Right lobe of liver (tissue), 6 donors: ENCODE measurements at regions not wholly inside any gene's neighbourhood (a gene's known extent, or its start where the extent isn't known, plus 50 kb on each side); places are given as distances from the start of the nearest gene placed in this dataset.

Experiments used
- ATAC-seq, 4 donors: fragments of 200-7000 bp; cut with Tn5 transposase; one replicate each; pipeline ENCODE4 v1.9.1; 2020; ENCODE audit warnings: mild to moderate bottlenecking in 4 of 4, moderate library complexity in 4 of 4
- DNase-seq, 3 donors: peaks; one replicate each; pipeline ENCODE4 v3.0.0-alpha.2; 2020
- H3K27ac ChIP-seq, 3 donors: fragments of 200-600 bp; one replicate each; pipeline ENCODE4 v1.8.0; 2022
- H3K27me3 ChIP-seq, 2 donors: fragments of 200-600 bp; one replicate each; pipeline ENCODE4 v1.8.0; 2022
- H3K36me3 ChIP-seq, 4 donors: fragments of 200-600 bp; sonication (generic) in 1 of 4; one replicate each; pipeline versions ENCODE4 v1.5.1 to v1.8.0; 2017 to 2022; ENCODE audit warnings: control low read depth in 1 of 4
- H3K4me1 ChIP-seq, 4 donors: fragments of 200-600 bp; sonication (generic) in 1 of 4; one replicate each; pipeline versions ENCODE4 v1.5.1 to v1.8.0; 2017 to 2022; ENCODE audit warnings: control low read depth in 1 of 4
- H3K4me3 ChIP-seq, 3 donors: fragments of 200-600 bp; one replicate each; pipeline ENCODE4 v1.8.0; 2022
- H3K9me3 ChIP-seq, 4 donors: fragments of 200-600 bp; sonication (generic) in 1 of 4; one replicate each; pipeline versions ENCODE4 v1.5.1 to v1.8.0; 2017 to 2022; ENCODE audit warnings: control low read depth in 1 of 4
- POLR2A ChIP-seq: fragments of 450-650 bp; IDR thresholded peaks from one replicate; pipeline ENCODE4 v1.6.1; 2017; ENCODE audit warnings: antibody characterized with exemption, mild to moderate bottlenecking
- WGBS: methylation state at CpG from one replicate; pipeline ENCODE4 v1.1.6; 2018; ENCODE audit warnings: low coverage, low lambda C conversion rate; ENCODE audit not compliant: insufficient coverage; ENCODE audit errors: missing lambda C conversion rate; 5-methylcytosine and 5-hydroxymethylcytosine counted together
- intact Hi-C, 2 donors: fragments of 100-400 bp; cut with DNase I; formaldehyde crosslinking; loops; one replicate each; pipeline versions ENCODE4 v1.11.2 to v1.14.1; 2022
- TF ChIP-seq, protein P1 (sequence below), 4 donors: fragments of 200-600 bp in 3 of 4; fragments of 450-650 bp in 1 of 4; IDR thresholded peaks; one replicate each; pipeline versions ENCODE4 v1.5.1 to v1.8.0; 2016 to 2022; ENCODE audit warnings: antibody characterized with exemption in 4 of 4, mild to moderate bottlenecking in 2 of 4
- donor health status: DM: no; HTN: yes; CAD: no.
- donor health status: DM: no; HTN: no; CAD: no.
- donor health status: DM: no; HTN: no; CAD: no.
- donor health status: DM: no; HTN: yes; CAD: no.
- donor health status: DM: no; HTN: yes; CAD: no.

DNA sequence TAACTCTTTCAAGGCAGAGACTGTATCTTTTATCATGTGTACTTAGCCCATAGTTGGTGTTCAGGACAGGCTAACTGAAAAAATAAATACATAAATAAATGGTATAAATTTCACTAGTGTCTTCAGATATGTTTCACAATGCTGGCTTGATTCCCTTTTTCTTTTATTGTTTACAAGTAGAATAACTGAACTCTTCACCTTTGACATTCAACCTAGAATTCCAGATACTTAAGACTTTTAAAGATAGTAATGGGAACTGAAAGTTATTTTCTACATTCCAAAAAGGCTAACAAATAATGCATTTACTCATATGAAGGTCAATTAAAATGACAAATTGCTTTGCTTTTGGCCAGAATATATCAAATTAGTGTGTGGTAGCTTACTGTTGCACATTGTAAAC lies 411.3 kb upstream of the TENM4 start:
- no peak overlapping the region for H3K27ac ChIP-seq
- intact Hi-C loops, result no loop called here
- H3K36me3 ChIP-seq, result no peaks in the 10 kb centered on the region
- TF ChIP-seq, protein P1, sequence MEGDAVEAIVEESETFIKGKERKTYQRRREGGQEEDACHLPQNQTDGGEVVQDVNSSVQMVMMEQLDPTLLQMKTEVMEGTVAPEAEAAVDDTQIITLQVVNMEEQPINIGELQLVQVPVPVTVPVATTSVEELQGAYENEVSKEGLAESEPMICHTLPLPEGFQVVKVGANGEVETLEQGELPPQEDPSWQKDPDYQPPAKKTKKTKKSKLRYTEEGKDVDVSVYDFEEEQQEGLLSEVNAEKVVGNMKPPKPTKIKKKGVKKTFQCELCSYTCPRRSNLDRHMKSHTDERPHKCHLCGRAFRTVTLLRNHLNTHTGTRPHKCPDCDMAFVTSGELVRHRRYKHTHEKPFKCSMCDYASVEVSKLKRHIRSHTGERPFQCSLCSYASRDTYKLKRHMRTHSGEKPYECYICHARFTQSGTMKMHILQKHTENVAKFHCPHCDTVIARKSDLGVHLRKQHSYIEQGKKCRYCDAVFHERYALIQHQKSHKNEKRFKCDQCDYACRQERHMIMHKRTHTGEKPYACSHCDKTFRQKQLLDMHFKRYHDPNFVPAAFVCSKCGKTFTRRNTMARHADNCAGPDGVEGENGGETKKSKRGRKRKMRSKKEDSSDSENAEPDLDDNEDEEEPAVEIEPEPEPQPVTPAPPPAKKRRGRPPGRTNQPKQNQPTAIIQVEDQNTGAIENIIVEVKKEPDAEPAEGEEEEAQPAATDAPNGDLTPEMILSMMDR (IDR thresholded peaks at IDR 0.05), result no peak
- TF ChIP-seq POLR2A, result no peak
- no peaks in the 10 kb centered on the region for H3K27me3 ChIP-seq
- no peaks in the 10 kb centered on the region for H3K9me3 ChIP-seq
- DNase-seq (no peak), ATAC-seq (no peak)
- no peaks in the 10 kb centered on the region for H3K4me1 ChIP-seq
- no peak overlapping the region for H3K4me3 ChIP-seq

DNA sequence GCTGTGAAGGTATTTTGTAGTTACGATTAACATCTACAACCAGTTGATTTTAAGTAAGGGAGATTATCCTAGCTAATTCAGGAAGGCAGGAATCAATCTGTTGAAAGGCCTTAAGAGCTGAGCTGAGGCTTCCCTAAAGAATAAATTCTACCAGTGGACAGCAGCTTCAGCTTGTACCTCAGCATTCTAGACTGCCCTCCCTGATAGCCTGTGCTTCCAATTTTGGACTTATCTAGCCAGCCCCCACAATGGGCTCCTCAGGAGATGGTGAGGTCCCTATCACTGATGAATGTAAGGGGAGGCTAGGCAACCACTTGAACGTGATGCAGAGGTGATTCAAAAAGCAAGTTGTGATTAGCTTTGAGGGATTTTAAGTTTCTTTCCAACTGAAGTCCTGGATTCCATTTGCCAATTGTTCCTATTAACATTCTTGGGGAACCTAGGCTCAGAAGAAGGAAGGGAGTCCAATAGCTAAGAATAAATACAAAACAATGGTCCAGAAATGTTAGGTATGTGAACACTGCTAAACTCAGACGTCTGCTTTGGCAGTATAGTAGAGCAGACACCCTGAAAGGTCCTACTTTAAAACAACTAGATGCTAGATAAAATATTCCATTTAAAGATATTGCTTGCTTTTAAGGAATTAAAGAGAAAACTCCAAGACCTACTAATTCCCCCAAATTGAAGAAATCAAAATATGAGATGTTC lies 404.3 kb upstream of the TENM4 start:
- DNase-seq (no peak), ATAC-seq (no peak)
- 45% methylated on average over 3 of the region's 3 CpGs for WGBS
- TF ChIP-seq POLR2A, result no peak
- TF ChIP-seq, protein P1 (IDR thresholded peaks at IDR 0.05), result no peak
- H3K27me3 ChIP-seq, result no peaks in the 10 kb centered on the region
- no peak overlapping the region for H3K27ac ChIP-seq
- no peak overlapping the region for H3K4me3 ChIP-seq
- H3K36me3 ChIP-seq, result no peaks in the 10 kb centered on the region
- H3K9me3 ChIP-seq, result no peaks in the 10 kb centered on the region
- H3K4me1 ChIP-seq, result no peaks in the 10 kb centered on the region
- intact Hi-C loops, result no loop called here

DNA sequence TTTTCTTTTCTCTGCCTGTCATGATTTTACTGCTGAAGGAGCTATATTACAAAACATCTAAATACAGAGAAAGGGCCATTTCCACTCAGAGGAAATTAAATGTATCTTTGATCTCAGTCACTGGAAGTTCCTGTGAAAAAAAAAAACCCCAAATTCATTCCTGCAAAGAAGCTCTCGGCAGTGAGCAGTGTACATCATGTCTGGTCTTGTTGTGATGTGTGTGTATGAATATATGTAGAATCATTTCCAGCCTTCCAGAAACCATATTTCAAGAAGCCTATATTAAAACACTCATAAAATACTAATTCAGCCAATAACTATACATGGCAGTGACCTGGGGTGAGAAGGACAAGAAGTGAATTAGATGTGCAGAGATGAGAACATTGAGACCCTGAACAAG lies 393.2 kb upstream of the TENM4 start:
- ATAC-seq (no peak), DNase-seq (no peak)
- H3K9me3 ChIP-seq, result no peaks in the 10 kb centered on the region
- intact Hi-C loops, result no loop called here
- TF ChIP-seq POLR2A, result no peak
- no peaks in the 10 kb centered on the region for H3K36me3 ChIP-seq
- H3K4me1 ChIP-seq, result no peaks in the 10 kb centered on the region
- no peak overlapping the region for H3K27ac ChIP-seq
- H3K27me3 ChIP-seq, result no peaks in the 10 kb centered on the region
- WGBS, result 50% methylated on average over 1 of the region's 1 CpG
- H3K4me3 ChIP-seq, result no peak overlapping the region

DNA sequence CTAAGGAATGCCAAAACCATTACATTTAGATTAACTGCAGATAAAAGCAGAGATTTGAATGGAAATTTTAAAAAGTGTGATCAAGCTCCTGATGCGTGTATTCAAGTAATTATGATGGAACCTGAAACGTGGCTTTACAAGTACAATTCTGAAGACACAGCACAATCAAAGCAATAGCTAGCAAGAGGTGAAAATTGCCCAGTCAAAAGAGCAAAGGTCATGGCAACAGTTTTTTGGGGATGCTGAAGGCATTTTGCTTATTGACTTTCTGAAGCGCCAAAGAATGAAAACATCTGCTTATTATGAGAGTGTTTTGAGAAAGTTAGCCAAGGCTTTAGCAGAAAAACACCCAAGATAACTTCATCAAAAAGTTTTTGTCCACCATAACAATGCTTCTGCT lies 389.6 kb upstream of the TENM4 start:
- H3K4me1 ChIP-seq, result no peaks in the 10 kb centered on the region
- ATAC-seq, result no peak
- TF ChIP-seq, protein P1 (IDR thresholded peaks at IDR 0.05), result no peak
- TF ChIP-seq POLR2A, result no peak
- no peak for DNase-seq
- intact Hi-C loops, result no loop called here
- H3K36me3 ChIP-seq, result no peaks in the 10 kb centered on the region
- H3K27ac ChIP-seq, result no peak overlapping the region
- no peaks in the 10 kb centered on the region for H3K9me3 ChIP-seq
- 47% methylated on average over 3 of the region's 3 CpGs for WGBS
- H3K4me3 ChIP-seq, result no peak overlapping the region
- H3K27me3 ChIP-seq, result no peaks in the 10 kb centered on the region

DNA sequence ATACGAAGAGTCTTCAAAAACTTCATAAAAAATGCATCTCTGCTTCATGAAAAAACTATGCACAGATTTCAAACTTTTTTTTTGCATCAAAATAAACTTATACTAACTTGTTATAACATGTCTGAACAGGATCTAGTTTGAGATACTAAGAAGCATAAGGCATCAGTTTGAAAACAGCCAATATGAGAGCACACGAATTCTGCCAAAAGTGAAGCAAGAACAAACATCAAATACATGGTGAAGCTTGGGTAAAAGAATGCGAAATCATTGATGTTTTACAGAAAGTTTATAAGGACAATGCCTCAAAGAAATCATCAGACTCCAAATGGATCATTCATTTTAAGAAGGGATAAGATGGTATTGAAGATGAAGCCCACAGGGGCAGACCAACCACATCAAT lies 389.1 kb upstream of the TENM4 start:
- Histone ChIP-seq H3K27ac (no peak overlapping the region), H3K27me3 (no peaks in the 10 kb centered on the region), H3K9me3 (no peaks in the 10 kb centered on the region), H3K4me1 (no peaks in the 10 kb centered on the region), H3K4me3 (no peak overlapping the region), H3K36me3 (no peaks in the 10 kb centered on the region)
- DNase-seq, result no peak
- TF ChIP-seq, protein P1 (IDR thresholded peaks at IDR 0.05), result no peak
- no peak for TF ChIP-seq POLR2A
- 37% methylated on average over 3 of the region's 3 CpGs for WGBS
- ATAC-seq, result no peak
- intact Hi-C loops, result no loop called here
